ENCODE measurements at regions not wholly inside any gene's neighbourhood (a gene's known extent, or its start where the extent isn't known, plus 50 kb on each side); places are given as distances from the start of the nearest gene placed in this dataset.

DNA sequence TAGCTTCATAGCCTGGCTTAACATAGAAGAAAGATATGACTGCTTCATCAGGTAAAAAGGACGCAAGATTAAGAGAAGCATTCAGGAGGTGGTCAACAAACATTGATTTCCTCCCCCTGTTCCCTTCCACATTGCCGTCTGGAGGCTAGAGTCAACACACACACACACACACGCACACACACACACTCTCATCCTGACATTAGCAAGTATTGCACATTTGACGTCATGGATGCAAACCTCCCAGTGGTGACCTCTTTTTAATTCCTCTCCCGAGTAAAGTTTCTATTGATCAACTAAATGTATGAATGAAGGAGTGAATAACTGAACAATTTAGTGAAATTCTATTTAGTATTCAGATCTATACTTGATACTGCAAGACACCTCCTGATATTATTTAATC, 332.8 kb downstream of the ELAVL2 start:
- DNase-seq (ENCODE audit: extremely low spot score), result no peak
- Histone ChIP-seq H3K36me3 (no peaks in the 10 kb centered on the region), H3K4me3 (no peak overlapping the region), H3K27me3 (no peaks in the 10 kb centered on the region), H3K4me1 (peaks cover 0 to 6% (median 0%) of the 10 kb centered on the region in 4 donors), H3K9me3 (no peaks in the 10 kb centered on the region), H3K27ac (replicated peaks in 1 of 4) (no peak overlapping the region)
- WGBS, result 78% methylated on average over 5 of the region's 5 CpGs
- intact Hi-C loops (cut with DNase I), result no loop called here
- no peak for TF ChIP-seq CTCF (IDR thresholded peaks at IDR 0.05)
- no peak for TF ChIP-seq EP300 (IDR thresholded peaks at IDR 0.05)
- TF ChIP-seq POLR2AphosphoS5 (IDR thresholded peaks at IDR 0.05), result no peak
- TF ChIP-seq POLR2A (IDR thresholded peaks at IDR 0.05; ENCODE audit: low read depth), result no peak

DNA sequence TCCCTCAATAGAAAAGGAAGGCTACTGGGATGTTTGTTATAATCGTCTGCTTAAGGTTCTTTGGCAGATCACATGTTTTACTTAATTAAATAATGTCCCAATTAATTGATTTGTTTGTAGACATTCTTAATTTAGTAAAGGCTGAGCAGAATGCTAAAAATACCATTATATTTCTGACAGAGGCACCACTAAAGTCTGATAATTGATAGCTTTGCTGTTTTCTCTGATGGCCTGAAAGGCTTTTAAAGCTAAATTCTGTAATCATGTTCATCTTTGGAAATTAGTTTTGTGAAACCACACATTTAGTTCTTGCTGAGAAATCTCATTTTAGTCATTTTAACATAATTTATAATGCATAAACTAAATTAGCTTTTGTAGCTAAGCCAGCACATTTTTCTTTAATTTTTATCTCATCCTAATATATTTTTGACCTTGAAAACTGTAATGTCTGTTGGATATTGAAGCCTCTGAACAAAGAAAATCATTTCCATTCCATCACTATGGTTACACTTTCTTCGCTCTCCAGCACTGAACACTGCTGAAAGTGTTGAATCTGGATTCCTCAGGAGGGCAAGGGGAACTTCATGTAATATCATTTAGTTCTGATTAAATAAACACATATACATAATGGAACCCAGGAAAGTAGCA, 329.4 kb downstream of the ELAVL2 start:
- Histone ChIP-seq H3K4me1 (peaks cover 0 to 6% (median 0%) of the 10 kb centered on the region in 4 donors), H3K4me3 (no peak overlapping the region), H3K36me3 (no peaks in the 10 kb centered on the region), H3K27me3 (no peaks in the 10 kb centered on the region), H3K27ac (replicated peaks in 1 of 4) (no peak overlapping the region), H3K9me3 (no peaks in the 10 kb centered on the region)
- TF ChIP-seq EP300 (IDR thresholded peaks at IDR 0.05), result no peak
- no peak for TF ChIP-seq POLR2AphosphoS5 (IDR thresholded peaks at IDR 0.05)
- no peak for TF ChIP-seq CTCF (IDR thresholded peaks at IDR 0.05)
- no peak for TF ChIP-seq POLR2A (IDR thresholded peaks at IDR 0.05; ENCODE audit: low read depth)
- 68% methylated on average over 2 of the region's 2 CpGs for WGBS
- DNase-seq (ENCODE audit: extremely low spot score), result no peak
- intact Hi-C loops (cut with DNase I), result no loop called here

- Histone ChIP-seq H3K4me1 (peaks cover 0 to 5% (median 0%) of the 10 kb centered on the region in 4 donors), H3K4me3 (no peak overlapping the region), H3K27me3 (no peaks in the 10 kb centered on the region), H3K27ac (replicated peaks in 1 of 4) (no peak overlapping the region), H3K9me3 (no peaks in the 10 kb centered on the region), H3K36me3 (no peaks in the 10 kb centered on the region)
- intact Hi-C loops (cut with DNase I), result no loop called here
- WGBS, result 59% methylated on average over 4 of the region's 4 CpGs
- TF ChIP-seq EP300 (IDR thresholded peaks at IDR 0.05) (no peak), CTCF (IDR thresholded peaks at IDR 0.05) (no peak), POLR2AphosphoS5 (IDR thresholded peaks at IDR 0.05) (no peak), POLR2A (IDR thresholded peaks at IDR 0.05; ENCODE audit: low read depth) (no peak)
- DNase-seq (ENCODE audit: extremely low spot score), result no peak
Measured at GRCh38 chr9:23497137-23497504, 328.9 kb downstream of the ELAVL2 start.

GRCh38 chr9:23502004-23502403, 324.0 kb downstream of the ELAVL2 start:
- WGBS, result 96% methylated on average over 1 of the region's 1 CpG
- no peak overlapping the region for H3K4me3 ChIP-seq
- H3K27ac ChIP-seq (replicated peaks in 1 of 4), result no peak overlapping the region
- no peaks in the 10 kb centered on the region for H3K4me1 ChIP-seq
- no peaks in the 10 kb centered on the region for H3K27me3 ChIP-seq
- intact Hi-C loops (cut with DNase I), result no loop called here
- H3K9me3 ChIP-seq, result peaks cover 0 to under 1% (median 0%) of the 10 kb centered on the region in 4 donors
- TF ChIP-seq POLR2A (IDR thresholded peaks at IDR 0.05; ENCODE audit: low read depth) (no peak), POLR2AphosphoS5 (IDR thresholded peaks at IDR 0.05) (no peak), EP300 (IDR thresholded peaks at IDR 0.05) (no peak), CTCF (IDR thresholded peaks at IDR 0.05) (no peak)
- no peak for DNase-seq (ENCODE audit: extremely low spot score)
- no peaks in the 10 kb centered on the region for H3K36me3 ChIP-seq

- H3K27me3 ChIP-seq, result no peaks in the 10 kb centered on the region
- no peaks in the 10 kb centered on the region for H3K36me3 ChIP-seq
- no peak overlapping the region for H3K4me3 ChIP-seq
- intact Hi-C loops (cut with DNase I), result no loop called here
- no peaks in the 10 kb centered on the region for H3K9me3 ChIP-seq
- no peak overlapping the region for H3K27ac ChIP-seq (replicated peaks in 1 of 4)
- TF ChIP-seq EP300 (IDR thresholded peaks at IDR 0.05), result no peak
- no peak for TF ChIP-seq POLR2AphosphoS5 (IDR thresholded peaks at IDR 0.05)
- no peak for TF ChIP-seq POLR2A (IDR thresholded peaks at IDR 0.05; ENCODE audit: low read depth)
- no peak for TF ChIP-seq CTCF (IDR thresholded peaks at IDR 0.05)
- WGBS, result 80% methylated on average over 1 of the region's 3 CpGs
- no peaks in the 10 kb centered on the region for H3K4me1 ChIP-seq
- DNase-seq (ENCODE audit: extremely low spot score), result no peak
Measured at GRCh38 chr9:23522952-23523351, 303.1 kb downstream of the ELAVL2 start.

Measured in esophagus muscularis mucosa (tissue), 4 donors.